Endodermal cell (in vitro differentiated cells): ENCODE measurements at regions not wholly inside any gene's neighbourhood (a gene's known extent, or its start where the extent isn't known, plus 50 kb on each side); places are given as distances from the start of the nearest gene placed in this dataset.

Source experiments
- DNase-seq: peaks from one replicate; pipeline ENCODE4 v3.0.0-alpha.2; 2017
- H3K27ac ChIP-seq: 2 replicates; pipeline ENCODE4 v1.5.1; 2013; ENCODE audit warnings: mild to moderate bottlenecking, low read depth, low read length, moderate library complexity
- H3K27me3 ChIP-seq: 2 replicates; pipeline ENCODE4 v1.6.1; 2013; ENCODE audit warnings: mild to moderate bottlenecking, low read length, moderate library complexity; ENCODE audit not compliant: insufficient read depth, control insufficient read depth, poor library complexity, severe bottlenecking
- H3K36me3 ChIP-seq: 2 replicates; pipeline ENCODE4 v1.7.0; 2013; ENCODE audit warnings: mild to moderate bottlenecking, low read length, moderate library complexity; ENCODE audit not compliant: control insufficient read depth, insufficient read depth
- H3K4me1 ChIP-seq: one replicate; pipeline ENCODE4 v1.7.0; 2013; ENCODE audit warnings: low read length; ENCODE audit not compliant: control insufficient read depth, insufficient read depth
- H3K4me3 ChIP-seq: 2 replicates; pipeline ENCODE4 v1.5.1; 2013; ENCODE audit warnings: mild to moderate bottlenecking, low read length, moderate library complexity
- H3K9ac ChIP-seq: 2 replicates; pipeline ENCODE4 v1.6.1; 2013; ENCODE audit warnings: mild to moderate bottlenecking, low read length, moderate library complexity; ENCODE audit not compliant: poor library complexity, severe bottlenecking; ENCODE audit errors: extremely low read depth
- H3K9me3 ChIP-seq: 2 replicates; pipeline ENCODE4 v1.6.1; 2013; ENCODE audit warnings: mild to moderate bottlenecking, low read length, moderate library complexity; ENCODE audit not compliant: control insufficient read depth
- H3K27ac Mint-ChIP-seq: 2 replicates; pipeline ENCODE4 v1.8.0; 2020; ENCODE audit warnings: mixed read lengths
- H3K27me3 Mint-ChIP-seq: 2 replicates; pipeline ENCODE4 v1.8.0; 2021; ENCODE audit warnings: mild to moderate bottlenecking, mixed read lengths; ENCODE audit not compliant: insufficient read depth
- H3K36me3 Mint-ChIP-seq: 2 replicates; pipeline ENCODE4 v1.8.0; 2020; ENCODE audit warnings: low read depth, mixed read lengths
- H3K4me1 Mint-ChIP-seq: 2 replicates; pipeline ENCODE4 v1.8.0; 2020; ENCODE audit warnings: mixed read lengths
- H3K4me3 Mint-ChIP-seq: 2 replicates; pipeline ENCODE4 v1.8.0; 2020; ENCODE audit warnings: mild to moderate bottlenecking, moderate library complexity, mixed read lengths
- H3K9me3 Mint-ChIP-seq: 2 replicates; pipeline ENCODE4 v1.8.0; 2020; ENCODE audit warnings: mild to moderate bottlenecking, mixed read lengths
- WGBS, 2 experiments: methylation state at CpG; one replicate each; pipeline versions ENCODE4 v1.1.5 to v1.1.7; 2013; ENCODE audit warnings: missing lambda C conversion rate in 2 of 2, mixed read lengths in 1 of 2; ENCODE audit not compliant: insufficient coverage in 1 of 2, insufficient read length in 1 of 2; 5-methylcytosine and 5-hydroxymethylcytosine counted together
- TF ChIP-seq, protein P1 (sequence below): fragments of 200-600 bp; sonication (generic); conservative IDR thresholded peaks from 2 replicates; pipeline ENCODE4 v1.5.0; 2021; ENCODE audit warnings: antibody characterized with exemption, mild to moderate bottlenecking

GRCh38 chr4:1530356-1530755 lies 124.1 kb upstream of the NKX1-1 start:
- 75 to 89% methylated on average over 10 to 13 of the region's 13 CpGs for WGBS, 2 experiments
- H3K4me3 Mint-ChIP-seq = no peak overlapping the region
- H3K9me3 Mint-ChIP-seq = peaks cover 5% of the 10 kb centered on the region
- H3K4me1 Mint-ChIP-seq = no peaks in the 10 kb centered on the region
- no peak overlapping the region for H3K27ac Mint-ChIP-seq
- Histone ChIP-seq H3K9me3 (no peaks in the 10 kb centered on the region), H3K27ac (no peak overlapping the region), H3K27me3 (peaks cover 35% of the 10 kb centered on the region), H3K9ac (no peak overlapping the region), H3K4me1 (no peaks in the 10 kb centered on the region), H3K4me3 (no peak overlapping the region), H3K36me3 (no peaks in the 10 kb centered on the region)
- peaks cover 25% of the 10 kb centered on the region for H3K27me3 Mint-ChIP-seq
- TF ChIP-seq, protein P1, sequence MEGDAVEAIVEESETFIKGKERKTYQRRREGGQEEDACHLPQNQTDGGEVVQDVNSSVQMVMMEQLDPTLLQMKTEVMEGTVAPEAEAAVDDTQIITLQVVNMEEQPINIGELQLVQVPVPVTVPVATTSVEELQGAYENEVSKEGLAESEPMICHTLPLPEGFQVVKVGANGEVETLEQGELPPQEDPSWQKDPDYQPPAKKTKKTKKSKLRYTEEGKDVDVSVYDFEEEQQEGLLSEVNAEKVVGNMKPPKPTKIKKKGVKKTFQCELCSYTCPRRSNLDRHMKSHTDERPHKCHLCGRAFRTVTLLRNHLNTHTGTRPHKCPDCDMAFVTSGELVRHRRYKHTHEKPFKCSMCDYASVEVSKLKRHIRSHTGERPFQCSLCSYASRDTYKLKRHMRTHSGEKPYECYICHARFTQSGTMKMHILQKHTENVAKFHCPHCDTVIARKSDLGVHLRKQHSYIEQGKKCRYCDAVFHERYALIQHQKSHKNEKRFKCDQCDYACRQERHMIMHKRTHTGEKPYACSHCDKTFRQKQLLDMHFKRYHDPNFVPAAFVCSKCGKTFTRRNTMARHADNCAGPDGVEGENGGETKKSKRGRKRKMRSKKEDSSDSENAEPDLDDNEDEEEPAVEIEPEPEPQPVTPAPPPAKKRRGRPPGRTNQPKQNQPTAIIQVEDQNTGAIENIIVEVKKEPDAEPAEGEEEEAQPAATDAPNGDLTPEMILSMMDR = no peak
- no peaks in the 10 kb centered on the region for H3K36me3 Mint-ChIP-seq
- no peak for DNase-seq

GRCh38 chr4:1524761-1525160 lies 118.5 kb upstream of the NKX1-1 start:
- H3K27me3 Mint-ChIP-seq = peaks cover 56% of the 10 kb centered on the region
- H3K36me3 Mint-ChIP-seq = no peaks in the 10 kb centered on the region
- H3K27ac ChIP-seq = no peak overlapping the region
- no peak overlapping the region for H3K4me3 ChIP-seq
- no peak overlapping the region for H3K27ac Mint-ChIP-seq
- peaks cover 10% of the 10 kb centered on the region for H3K9me3 Mint-ChIP-seq
- TF ChIP-seq, protein P1 = no peak
- H3K27me3 ChIP-seq = peaks cover 73% of the 10 kb centered on the region
- H3K36me3 ChIP-seq = no peaks in the 10 kb centered on the region
- no peak overlapping the region for H3K9ac ChIP-seq
- H3K4me1 ChIP-seq = no peaks in the 10 kb centered on the region
- no peaks in the 10 kb centered on the region for H3K9me3 ChIP-seq
- 80 to 87% methylated on average over 5 to 6 of the region's 6 CpGs for WGBS, 2 experiments
- no peak for DNase-seq
- no peaks in the 10 kb centered on the region for H3K4me1 Mint-ChIP-seq
- no peak overlapping the region for H3K4me3 Mint-ChIP-seq

DNA sequence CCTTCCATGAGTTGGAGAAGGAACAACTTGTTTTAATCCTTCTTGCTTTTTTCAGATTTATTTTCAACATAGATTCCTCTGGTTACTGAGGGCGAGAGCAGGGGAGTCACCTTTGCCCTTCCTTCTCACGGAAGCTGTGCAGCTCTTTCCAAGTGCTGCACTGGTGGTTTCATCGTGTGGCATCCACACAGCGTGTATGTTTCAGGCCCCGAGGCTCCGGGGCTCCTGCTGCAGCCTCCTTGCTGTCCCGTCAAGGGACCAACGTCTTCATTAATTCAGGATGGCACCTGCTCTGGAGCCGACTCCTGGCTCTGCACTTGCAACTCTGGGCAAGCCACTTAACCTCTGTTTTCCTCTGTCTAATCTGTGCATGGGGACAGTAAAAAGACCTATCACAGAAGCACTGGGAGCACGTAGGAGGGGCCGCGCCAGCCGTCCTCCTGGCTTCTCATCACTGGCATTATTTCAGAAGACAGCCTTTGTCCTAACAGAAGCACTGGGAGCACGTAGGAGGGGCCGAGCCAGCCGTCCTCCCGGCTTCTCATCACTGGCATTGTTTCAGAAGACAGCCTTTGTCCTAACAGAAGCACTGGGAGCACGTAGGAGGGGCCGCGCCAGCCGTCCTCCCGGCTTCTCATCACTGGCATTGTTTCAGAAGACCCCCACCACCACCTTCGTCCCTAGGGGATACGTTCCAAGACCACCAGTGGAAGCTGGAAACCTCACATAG lies 117.8 kb upstream of the NKX1-1 start:
- Histone ChIP-seq H3K9ac (no peak overlapping the region), H3K36me3 (no peaks in the 10 kb centered on the region), H3K9me3 (no peaks in the 10 kb centered on the region), H3K4me3 (no peak overlapping the region), H3K4me1 (no peaks in the 10 kb centered on the region), H3K27me3 (peaks cover 69% of the 10 kb centered on the region), H3K27ac (no peak overlapping the region)
- H3K27ac Mint-ChIP-seq = no peak overlapping the region
- no peak for DNase-seq
- peaks cover 10% of the 10 kb centered on the region for H3K9me3 Mint-ChIP-seq
- H3K27me3 Mint-ChIP-seq = peaks cover 56% of the 10 kb centered on the region
- H3K4me3 Mint-ChIP-seq = no peak overlapping the region
- WGBS, 2 experiments = 80 to 85% methylated on average over 19 to 24 of the region's 24 CpGs
- H3K36me3 Mint-ChIP-seq = no peaks in the 10 kb centered on the region
- TF ChIP-seq, protein P1 = no peak
- H3K4me1 Mint-ChIP-seq = no peaks in the 10 kb centered on the region
